IPS-15b (cell line): ENCODE measurements at regions not wholly inside any gene's neighbourhood (a gene's known extent, or its start where the extent isn't known, plus 50 kb on each side); places are given as distances from the start of the nearest gene placed in this dataset.

ENCODE experiments used
- H3K27me3 ChIP-seq: one replicate; pipeline ENCODE4 v1.6.1; 2013; ENCODE audit warnings: low read length; ENCODE audit not compliant: control insufficient read depth, insufficient read depth
- H3K36me3 ChIP-seq: one replicate; pipeline ENCODE4 v1.6.1; 2013; ENCODE audit warnings: low read length; ENCODE audit not compliant: control insufficient read depth, insufficient read depth
- H3K4me1 ChIP-seq: one replicate; pipeline ENCODE4 v1.6.1; 2013; ENCODE audit warnings: mild to moderate bottlenecking, low read length; ENCODE audit not compliant: control insufficient read depth, insufficient read depth
- H3K4me3 ChIP-seq: one replicate; pipeline ENCODE4 v1.5.1; 2013; ENCODE audit warnings: low read depth, low read length
- H3K9ac ChIP-seq: one replicate; pipeline ENCODE4 v1.6.1; 2013; ENCODE audit warnings: low read depth, mild to moderate bottlenecking, low read length
- H3K9me3 ChIP-seq: one replicate; pipeline ENCODE4 v1.6.1; 2013; ENCODE audit warnings: mild to moderate bottlenecking, low read length; ENCODE audit not compliant: control insufficient read depth, insufficient read depth

- Histone ChIP-seq H3K9ac (no peak overlapping the region), H3K36me3 (no peaks in the 10 kb centered on the region), H3K4me1 (peaks cover 4% of the 10 kb centered on the region), H3K27me3 (no peaks in the 10 kb centered on the region), H3K4me3 (no peak overlapping the region), H3K9me3 (no peaks in the 10 kb centered on the region)
Measured at GRCh38 chr6:43913375-43914271, 143.6 kb downstream of the VEGFA start.

- H3K27me3 ChIP-seq, result no peaks in the 10 kb centered on the region
- no peaks in the 10 kb centered on the region for H3K36me3 ChIP-seq
- peaks cover 4% of the 10 kb centered on the region for H3K4me1 ChIP-seq
- H3K9ac ChIP-seq, result no peak overlapping the region
- no peaks in the 10 kb centered on the region for H3K9me3 ChIP-seq
- H3K4me3 ChIP-seq, result no peak overlapping the region
Measured at GRCh38 chr6:43912598-43913371, 142.8 kb downstream of the VEGFA start.

- Histone ChIP-seq H3K27me3 (no peaks in the 10 kb centered on the region), H3K4me3 (no peak overlapping the region), H3K9ac (no peak overlapping the region), H3K36me3 (no peaks in the 10 kb centered on the region), H3K4me1 (peaks cover 4% of the 10 kb centered on the region), H3K9me3 (no peaks in the 10 kb centered on the region)
Measured at GRCh38 chr6:43912116-43912577, 142.1 kb downstream of the VEGFA start.

- Histone ChIP-seq H3K27me3 (no peaks in the 10 kb centered on the region), H3K4me3 (no peak overlapping the region), H3K4me1 (peaks cover 4% of the 10 kb centered on the region), H3K9me3 (no peaks in the 10 kb centered on the region), H3K36me3 (no peaks in the 10 kb centered on the region), H3K9ac (no peak overlapping the region)
Measured at GRCh38 chr6:43911354-43912115, 141.5 kb downstream of the VEGFA start.

- Histone ChIP-seq H3K4me3 (no peak overlapping the region), H3K36me3 (no peaks in the 10 kb centered on the region), H3K9ac (no peak overlapping the region), H3K27me3 (no peaks in the 10 kb centered on the region), H3K9me3 (no peaks in the 10 kb centered on the region), H3K4me1 (peaks cover 4% of the 10 kb centered on the region)
Measured at GRCh38 chr6:43910638-43911353, 140.8 kb downstream of the VEGFA start.

GRCh38 chr6:43910149-43910637 is 140.2 kb downstream of the VEGFA start:
- Histone ChIP-seq H3K4me1 (peaks cover 4% of the 10 kb centered on the region), H3K36me3 (no peaks in the 10 kb centered on the region), H3K4me3 (no peak overlapping the region), H3K27me3 (no peaks in the 10 kb centered on the region), H3K9ac (no peak overlapping the region), H3K9me3 (no peaks in the 10 kb centered on the region)

- no peak overlapping the region for H3K9ac ChIP-seq
- H3K4me3 ChIP-seq, result no peak overlapping the region
- no peaks in the 10 kb centered on the region for H3K36me3 ChIP-seq
- H3K27me3 ChIP-seq, result no peaks in the 10 kb centered on the region
- H3K4me1 ChIP-seq, result peaks cover 4% of the 10 kb centered on the region
- no peaks in the 10 kb centered on the region for H3K9me3 ChIP-seq
Measured at GRCh38 chr6:43909474-43910148, 139.6 kb downstream of the VEGFA start.

GRCh38 chr6:43907789-43908472 is 137.9 kb downstream of the VEGFA start:
- no peaks in the 10 kb centered on the region for H3K36me3 ChIP-seq
- peaks cover 4% of the 10 kb centered on the region for H3K4me1 ChIP-seq
- H3K9me3 ChIP-seq, result no peaks in the 10 kb centered on the region
- H3K4me3 ChIP-seq, result no peak overlapping the region
- H3K27me3 ChIP-seq, result no peaks in the 10 kb centered on the region
- H3K9ac ChIP-seq, result no peak overlapping the region

- H3K9me3 ChIP-seq, result no peaks in the 10 kb centered on the region
- H3K4me1 ChIP-seq, result peaks cover 4% of the 10 kb centered on the region
- no peaks in the 10 kb centered on the region for H3K36me3 ChIP-seq
- no peaks in the 10 kb centered on the region for H3K27me3 ChIP-seq
- H3K4me3 ChIP-seq, result no peak overlapping the region
- no peak overlapping the region for H3K9ac ChIP-seq
Measured at GRCh38 chr6:43907312-43907711, 137.3 kb downstream of the VEGFA start.

- Histone ChIP-seq H3K4me3 (no peak overlapping the region), H3K9ac (no peak overlapping the region), H3K4me1 (no peaks in the 10 kb centered on the region), H3K27me3 (no peaks in the 10 kb centered on the region), H3K9me3 (no peaks in the 10 kb centered on the region), H3K36me3 (no peaks in the 10 kb centered on the region)
Measured at GRCh38 chr6:43904311-43905123, 134.5 kb downstream of the VEGFA start.
